NCI-H82 (cell line): ENCODE measurements at regions not wholly inside any gene's neighbourhood (a gene's known extent, or its start where the extent isn't known, plus 50 kb on each side); places are given as distances from the start of the nearest gene placed in this dataset.
A peak's percentile ranks its signal among the peaks of the same experiment; 100 is the strongest.
"Not testable (repeated sequence)": the region's sequence is repeated elsewhere in the genome, so short reads cannot be mapped to it uniquely, and the experiment has no call there.

Experiments
- DNase-seq: peaks from one replicate; lab custom pipeline; 2025; lab: John Stamatoyannopoulos, UW

DNA sequence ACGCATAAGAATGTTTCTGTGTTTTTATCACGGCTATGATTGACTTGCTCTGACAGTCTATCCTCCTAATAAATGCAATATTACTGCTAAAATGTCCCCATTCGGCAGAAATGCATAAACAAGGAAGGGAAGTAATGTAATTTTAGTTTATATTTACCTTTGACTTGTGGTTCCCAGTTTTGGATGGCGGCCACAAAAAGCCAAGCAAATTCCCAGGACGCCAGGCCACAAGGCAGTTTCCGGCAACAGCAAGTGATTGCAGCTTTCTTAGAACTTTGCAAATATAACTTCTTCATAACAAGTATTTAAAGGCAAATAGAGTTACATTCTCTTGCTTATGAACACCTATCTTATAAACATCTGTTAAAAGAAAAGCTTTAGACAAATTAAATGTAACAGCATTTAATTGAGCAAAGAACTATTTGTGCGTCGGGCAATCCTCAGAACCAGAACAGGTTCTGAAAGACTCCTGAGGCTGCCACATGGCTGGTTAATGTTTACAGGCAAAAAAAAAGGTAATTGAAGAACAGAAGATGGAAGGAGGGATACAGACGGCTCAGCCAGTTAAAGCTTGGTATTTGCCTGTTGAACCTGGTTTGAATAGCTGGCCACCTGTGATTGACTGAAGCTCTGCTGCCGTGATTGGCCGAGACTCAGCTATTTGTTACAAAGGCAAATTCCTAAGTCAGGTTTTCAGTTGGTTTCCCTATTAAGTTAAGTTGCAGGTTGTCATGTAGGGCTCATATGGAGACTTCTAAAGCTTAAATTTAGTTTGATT is 80.8 kb downstream of the C21orf91 start:
- DNase-seq = no peak

GRCh38 chr21:17736072-17736471 is 83.1 kb downstream of the C21orf91 start:
- no peak for DNase-seq

DNA sequence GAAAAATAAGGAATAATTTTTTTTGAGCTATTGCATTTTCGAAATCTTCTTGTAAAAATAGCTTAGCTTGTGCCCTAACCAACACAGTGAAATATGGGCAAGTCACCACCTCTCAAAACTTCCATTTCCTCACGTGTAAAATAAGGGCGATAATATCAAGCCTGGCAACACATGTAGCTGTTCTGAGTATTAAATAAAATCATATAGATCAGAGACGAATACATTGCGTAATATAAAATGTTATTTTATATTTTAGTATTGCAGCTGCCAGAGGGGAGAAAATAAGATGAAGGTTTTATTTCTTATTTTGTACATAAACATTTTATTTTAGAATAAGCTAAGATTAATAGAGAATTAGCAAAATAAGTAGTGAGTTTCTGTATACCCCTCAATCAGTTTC is 85.9 kb downstream of the C21orf91 start:
- no peak for DNase-seq

- peak; percentile 17 for DNase-seq
These were observed 86.8 kb downstream of the C21orf91 start for GRCh38 chr21:17732306-17732705.

DNA sequence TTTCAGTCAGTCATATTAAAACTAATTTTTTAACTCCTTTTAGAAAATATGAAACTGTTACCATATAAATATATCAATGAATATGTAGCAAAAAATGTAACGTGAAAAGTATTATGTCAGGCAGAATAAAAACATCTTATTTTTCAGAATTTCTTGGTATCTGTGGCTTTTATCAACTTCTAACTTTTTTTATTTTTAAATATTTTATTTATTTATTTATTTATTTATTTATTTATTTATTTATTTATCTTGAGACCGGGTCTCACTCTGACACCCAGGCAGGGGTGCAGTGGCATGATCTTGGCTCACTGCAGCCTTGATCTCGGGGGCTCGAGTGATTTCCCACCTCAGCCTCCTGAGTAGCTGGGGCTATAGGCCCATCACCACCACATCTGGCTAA is 87.6 kb downstream of the C21orf91 start:
- DNase-seq = no peak

GRCh38 chr21:17730782-17731181 is 88.4 kb downstream of the C21orf91 start:
- no peak for DNase-seq

- DNase-seq = no peak
These were observed 89.7 kb downstream of the C21orf91 start for GRCh38 chr21:17729455-17729854.

- no peak for DNase-seq
These were observed 91.8 kb downstream of the C21orf91 start for GRCh38 chr21:17727361-17727760.

GRCh38 chr21:17726047-17726829 is 92.9 kb downstream of the C21orf91 start:
- peak; percentile 44 for DNase-seq

GRCh38 chr21:17725339-17725738 is 93.8 kb downstream of the C21orf91 start:
- no peak for DNase-seq

DNA sequence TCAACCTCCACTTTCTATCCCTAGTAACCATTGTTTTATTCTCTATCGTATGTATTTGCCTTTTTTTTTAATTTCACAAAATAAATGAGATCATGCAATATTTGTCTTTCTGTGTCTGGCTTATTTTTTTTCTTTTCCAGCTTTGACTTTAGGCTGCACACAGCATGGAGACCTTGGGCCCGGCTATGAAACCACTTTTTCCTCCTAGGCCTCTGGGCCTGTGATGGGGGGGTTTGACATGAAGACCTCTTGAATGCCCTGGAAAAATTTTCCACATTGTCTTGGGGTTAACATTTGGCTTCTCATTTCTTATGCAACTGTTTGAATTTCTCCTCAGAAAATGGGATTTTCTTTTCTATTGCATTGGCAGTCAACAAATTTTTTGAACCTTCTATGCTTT is 100.2 kb upstream of the BTG3 start:
- DNase-seq = no peak

DNA sequence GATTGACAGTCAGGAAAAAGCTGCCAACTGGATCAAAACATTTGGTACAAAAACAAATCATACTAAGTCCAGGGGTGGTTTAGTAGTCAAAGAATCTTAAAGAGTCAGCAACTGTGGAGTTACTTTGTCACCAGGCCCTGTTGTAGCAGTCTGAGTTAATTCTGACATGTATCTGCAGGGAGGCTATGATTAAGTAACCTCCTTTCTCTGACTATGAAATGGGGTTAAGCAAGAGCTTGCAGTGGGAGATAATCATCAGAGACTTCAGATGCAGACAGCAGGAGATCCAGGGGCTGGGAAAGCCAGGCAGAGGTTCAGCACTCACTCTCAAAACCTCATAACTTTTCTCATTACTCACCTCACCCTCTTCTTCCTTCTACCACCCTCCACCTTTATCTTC is 99.2 kb upstream of the BTG3 start:
- DNase-seq = no peak

DNA sequence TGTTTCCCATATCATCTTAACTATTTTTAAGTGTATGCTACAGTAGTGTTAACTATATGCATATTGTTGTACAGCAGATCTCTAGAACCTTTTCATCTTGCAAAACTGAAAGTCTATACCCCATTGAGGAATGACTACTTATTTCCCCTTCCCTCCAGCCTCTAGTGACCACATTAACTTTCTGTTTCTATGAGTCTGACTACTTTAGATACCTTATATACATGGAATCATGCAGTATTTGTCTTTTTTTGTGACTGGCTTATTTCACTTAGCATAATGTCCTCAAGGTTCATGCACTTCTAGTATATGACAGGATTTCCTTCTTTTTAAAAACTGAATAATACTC is 96.5 kb upstream of the BTG3 start:
- DNase-seq = no peak

DNA sequence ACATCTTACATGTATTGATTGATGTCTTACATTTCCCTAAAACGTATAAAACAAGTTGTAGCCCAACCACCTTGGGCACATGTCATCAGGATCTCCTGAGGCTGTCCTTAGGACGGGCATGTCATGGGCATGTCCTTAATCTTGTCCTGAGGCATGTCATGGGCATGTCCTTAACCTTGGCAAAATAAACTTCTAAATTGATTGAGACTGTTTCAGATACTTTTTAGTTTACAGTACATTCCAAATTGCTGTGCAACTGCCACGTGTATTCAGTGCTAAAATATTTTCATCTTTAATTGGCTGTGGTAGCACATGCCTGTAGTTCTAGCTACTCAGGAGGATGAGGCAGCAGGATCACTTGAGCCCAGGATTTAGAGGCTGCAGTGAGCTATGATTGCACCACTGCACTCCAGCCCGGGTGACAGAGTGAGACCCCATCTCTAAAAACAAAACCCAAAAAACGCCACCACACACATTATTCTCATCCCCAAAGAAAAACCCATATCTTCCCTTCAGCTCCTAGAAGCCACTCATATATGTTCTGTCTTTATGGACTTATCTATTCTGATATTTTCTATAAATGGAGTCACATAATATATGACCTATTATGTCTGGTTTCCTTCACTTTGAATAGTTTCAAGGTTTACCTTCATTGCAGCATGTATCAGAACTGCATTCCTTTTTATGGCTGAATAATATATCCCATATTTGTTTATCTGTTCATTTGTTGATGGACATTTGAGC is 96.0 kb upstream of the BTG3 start:
- DNase-seq = no peak

DNA sequence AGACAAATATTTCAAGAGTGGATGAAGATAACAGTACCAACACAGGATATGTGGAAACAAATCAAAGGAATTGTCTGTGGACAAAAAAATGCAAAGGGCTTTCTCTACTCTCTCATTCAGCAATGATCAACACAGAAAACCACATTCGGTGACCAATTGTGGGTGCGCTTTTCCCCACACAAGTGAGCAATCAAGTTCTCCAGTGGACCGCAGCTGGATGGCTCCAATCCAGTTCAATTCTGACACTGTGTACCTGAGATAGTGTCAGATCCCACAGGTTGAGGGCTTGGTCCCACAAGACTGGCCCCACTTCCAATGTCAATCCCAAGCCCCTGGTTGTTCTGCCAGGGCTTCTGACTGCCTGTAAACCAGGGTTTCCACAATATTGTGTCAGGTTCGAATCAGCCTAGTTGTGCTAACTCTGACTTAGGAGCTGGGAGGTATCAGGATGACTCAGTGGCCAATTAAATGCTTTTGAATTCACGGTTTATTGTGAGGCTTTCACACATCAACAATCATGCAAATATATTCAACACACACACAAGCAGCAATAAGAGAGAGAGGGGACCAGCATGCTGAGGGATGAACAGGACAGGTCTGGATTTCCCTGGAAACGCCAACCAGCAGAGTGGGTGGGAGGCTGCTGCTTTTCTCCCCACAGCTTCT is 87.0 kb upstream of the BTG3 start:
- DNase-seq = no peak

- no peak for DNase-seq
These were observed 84.8 kb upstream of the BTG3 start for GRCh38 chr21:17697473-17697872.

DNA sequence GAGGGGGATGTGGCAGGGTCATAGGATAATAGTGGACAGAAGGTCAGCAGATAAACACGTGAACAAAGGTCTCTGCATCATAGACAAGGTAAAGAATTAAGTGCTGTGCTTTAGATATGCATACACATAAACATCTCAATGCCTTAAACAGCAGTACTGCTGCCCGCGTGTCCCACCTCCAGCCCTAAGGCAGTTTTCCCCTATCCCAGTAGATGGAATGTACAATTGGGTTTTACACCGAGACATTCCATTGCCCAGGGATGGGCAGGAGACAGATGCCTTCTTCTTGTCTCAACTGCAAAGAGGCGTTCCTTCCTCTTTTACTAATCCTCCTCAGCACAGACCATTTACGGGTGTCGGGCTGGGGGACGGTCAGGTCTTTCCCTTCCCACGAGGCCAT is 81.7 kb upstream of the BTG3 start:
- DNase-seq = not testable (repeated sequence)

DNA sequence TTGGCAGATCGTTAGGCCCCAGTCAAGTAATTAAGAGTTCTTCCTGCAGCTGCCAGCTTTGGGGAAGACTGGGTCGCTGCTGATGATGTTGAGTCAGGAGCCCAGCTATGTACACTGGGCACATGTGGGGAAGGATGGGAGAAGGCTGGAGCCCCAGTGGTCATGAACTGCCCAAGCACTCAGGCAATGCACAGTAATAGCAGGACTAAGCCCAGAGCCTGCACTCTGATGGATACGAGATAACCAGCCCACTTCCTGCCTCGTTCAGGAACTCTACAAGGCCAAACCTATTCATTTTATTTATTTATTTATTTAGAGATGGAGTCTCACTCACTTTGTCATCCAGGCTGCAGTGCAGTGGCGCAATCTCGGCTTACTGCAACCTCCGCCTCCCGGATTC is 81.1 kb upstream of the BTG3 start:
- DNase-seq = no peak

DNA sequence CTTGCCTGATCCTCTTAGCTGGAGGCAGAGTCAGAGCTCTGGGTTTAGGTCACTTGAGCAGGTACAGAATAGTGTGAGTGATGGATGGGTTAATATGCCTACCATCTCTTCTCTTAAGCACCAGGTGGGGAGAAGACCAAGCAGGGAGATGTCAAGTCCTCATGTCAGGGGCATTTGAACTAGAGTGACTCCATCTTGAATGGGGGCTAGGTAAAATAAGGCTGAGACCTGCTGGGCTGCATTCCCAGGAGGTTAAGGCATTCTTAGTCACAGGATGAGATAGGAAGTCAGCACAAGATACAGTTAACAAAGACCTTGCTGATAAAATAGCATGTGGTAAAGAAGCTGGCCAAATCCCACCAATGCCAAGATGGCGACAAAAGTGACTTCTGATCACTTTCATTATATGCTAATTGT is 77.4 kb upstream of the BTG3 start:
- DNase-seq = no peak

DNA sequence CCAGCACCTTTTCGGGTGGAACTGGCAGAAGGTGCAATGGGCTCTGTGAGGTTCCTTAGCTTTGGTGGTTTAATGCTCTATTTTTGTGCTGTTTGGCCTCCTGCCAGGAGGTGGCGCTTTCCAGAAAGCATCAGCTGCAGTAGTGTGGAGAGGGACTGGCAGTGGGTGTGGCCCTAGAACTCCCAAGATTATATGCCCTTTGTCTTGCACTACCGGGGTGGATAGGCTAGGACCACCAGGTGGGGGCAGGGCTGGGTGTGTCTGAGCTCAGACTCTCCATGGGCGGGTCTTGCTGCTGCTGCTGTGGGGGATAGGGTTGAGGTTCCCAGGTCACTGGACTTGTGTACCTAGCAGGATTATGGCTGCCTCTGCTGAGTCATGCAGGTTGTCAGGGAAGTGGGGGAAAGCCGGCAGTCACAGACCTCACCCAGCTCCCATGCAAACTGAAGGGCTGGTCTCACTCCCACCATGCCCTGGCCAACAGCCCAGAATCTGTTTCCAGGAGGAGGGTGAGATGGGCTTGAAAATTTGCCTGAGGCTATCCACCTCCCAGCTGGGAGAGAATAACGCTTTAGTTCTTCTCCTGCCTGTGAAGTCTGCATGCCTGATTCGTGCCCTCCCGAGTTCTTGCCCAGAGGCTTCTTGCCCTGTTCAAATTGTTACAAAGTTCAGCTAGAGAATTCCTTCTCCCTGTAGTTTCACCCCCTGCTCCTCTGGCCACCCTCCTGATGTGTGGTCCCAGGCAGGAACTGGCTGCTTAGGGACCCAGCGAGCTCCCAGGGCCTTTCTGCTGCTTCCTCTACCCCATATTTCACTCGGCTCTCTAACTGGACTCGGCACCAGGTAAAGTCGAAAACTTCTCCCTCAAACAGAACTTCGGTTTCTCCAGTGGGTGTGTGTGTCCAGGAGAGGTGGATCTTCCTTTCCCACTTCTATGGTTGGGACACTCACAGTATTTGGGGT is 76.5 kb upstream of the BTG3 start:
- DNase-seq = peak; percentile 26

DNA sequence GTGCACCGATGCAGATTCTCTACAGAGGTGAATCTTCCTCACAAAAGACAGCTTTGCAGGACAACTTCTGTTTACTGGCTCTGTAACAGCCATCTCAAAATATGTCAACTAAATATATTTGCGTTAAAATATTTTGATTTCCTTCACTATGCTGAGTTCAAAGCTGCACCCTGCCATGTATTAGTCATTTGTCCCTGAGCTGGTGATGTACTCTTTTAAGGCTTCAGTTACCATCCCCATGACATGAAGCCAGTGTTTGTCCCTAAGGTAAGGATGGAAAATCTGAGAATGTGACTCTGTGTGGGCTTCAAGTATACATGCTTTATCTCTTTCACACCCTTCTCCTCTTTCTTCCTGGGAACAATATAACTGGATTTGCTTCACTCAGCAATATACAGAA is 70.2 kb upstream of the BTG3 start:
- no peak for DNase-seq
